Glutamatergic neuron (in vitro differentiated cells): ENCODE measurements at regions not wholly inside any gene's neighbourhood (a gene's known extent, or its start where the extent isn't known, plus 50 kb on each side); places are given as distances from the start of the nearest gene placed in this dataset.

Experiments
- DNase-seq: peaks from one replicate; pipeline ENCODE4 v3.0.0; 2022
- H3K27ac Mint-ChIP-seq: one replicate; pipeline ENCODE4 v1.8.0; 2020; ENCODE audit warnings: mild to moderate bottlenecking, mixed read lengths, inconsistent platforms; ENCODE audit not compliant: unreplicated experiment
- H3K27me3 Mint-ChIP-seq: one replicate; pipeline ENCODE4 v1.8.0; 2020; ENCODE audit warnings: mild to moderate bottlenecking, moderate library complexity, mixed read lengths, inconsistent platforms; ENCODE audit not compliant: unreplicated experiment
- H3K36me3 Mint-ChIP-seq: one replicate; pipeline ENCODE4 v1.8.0; 2020; ENCODE audit warnings: mild to moderate bottlenecking, mixed read lengths, inconsistent platforms; ENCODE audit not compliant: unreplicated experiment
- H3K4me1 Mint-ChIP-seq: one replicate; pipeline ENCODE4 v1.8.0; 2020; ENCODE audit warnings: mild to moderate bottlenecking, low read depth, mixed read lengths, inconsistent platforms; ENCODE audit not compliant: unreplicated experiment
- H3K4me3 Mint-ChIP-seq: one replicate; pipeline ENCODE4 v1.8.0; 2020; ENCODE audit warnings: mild to moderate bottlenecking, mixed read lengths, inconsistent platforms; ENCODE audit not compliant: unreplicated experiment
- H3K9me3 Mint-ChIP-seq: one replicate; pipeline ENCODE4 v1.8.0; 2020; ENCODE audit warnings: mild to moderate bottlenecking, moderate library complexity, mixed read lengths, inconsistent platforms; ENCODE audit not compliant: unreplicated experiment
- CTCF ChIP-seq: fragments of 200-600 bp; sonication (generic); IDR thresholded peaks from one replicate; pipeline ENCODE4 v1.5.0; 2021; ENCODE audit not compliant: partially characterized antibody, unreplicated experiment

- peaks cover 5% of the 10 kb centered on the region for H3K9me3 Mint-ChIP-seq
- H3K4me3 Mint-ChIP-seq: peak overlapping the region; percentile 96
- no peaks in the 10 kb centered on the region for H3K4me1 Mint-ChIP-seq
- peak overlapping the region; percentile 93 for H3K27ac Mint-ChIP-seq
- no peak for TF ChIP-seq CTCF
- no peaks in the 10 kb centered on the region for H3K36me3 Mint-ChIP-seq
- peak; percentile 95 for DNase-seq
- H3K27me3 Mint-ChIP-seq: peaks cover 3% of the 10 kb centered on the region
These were observed 89.6 kb downstream of the FAM161A start for GRCh38 chr2:61764035-61764800.

GRCh38 chr2:61763605-61764034, 90.2 kb downstream of the FAM161A start:
- Mint-ChIP-seq H3K4me1 (no peaks in the 10 kb centered on the region), H3K27me3 (peaks cover 3% of the 10 kb centered on the region), H3K4me3 (peak overlapping the region; percentile 96), H3K36me3 (no peaks in the 10 kb centered on the region), H3K9me3 (peaks cover 5% of the 10 kb centered on the region), H3K27ac (peak overlapping the region; percentile 93)
- TF ChIP-seq CTCF: no peak
- DNase-seq: peak; percentile 78

GRCh38 chr2:61762292-61762691, 91.6 kb downstream of the FAM161A start:
- Mint-ChIP-seq H3K27me3 (peaks cover 3% of the 10 kb centered on the region), H3K27ac (no peak overlapping the region), H3K36me3 (no peaks in the 10 kb centered on the region), H3K9me3 (peaks cover 5% of the 10 kb centered on the region), H3K4me1 (no peaks in the 10 kb centered on the region), H3K4me3 (no peak overlapping the region)
- TF ChIP-seq CTCF: no peak
- no peak for DNase-seq

GRCh38 chr2:61759718-61760117, 94.1 kb downstream of the FAM161A start:
- no peaks in the 10 kb centered on the region for H3K4me1 Mint-ChIP-seq
- TF ChIP-seq CTCF: no peak
- no peak overlapping the region for H3K27ac Mint-ChIP-seq
- no peak for DNase-seq
- H3K9me3 Mint-ChIP-seq: peaks cover 4% of the 10 kb centered on the region
- peaks cover 3% of the 10 kb centered on the region for H3K27me3 Mint-ChIP-seq
- no peak overlapping the region for H3K4me3 Mint-ChIP-seq
- no peaks in the 10 kb centered on the region for H3K36me3 Mint-ChIP-seq

GRCh38 chr2:61759005-61759404, 94.9 kb downstream of the FAM161A start:
- TF ChIP-seq CTCF: no peak
- no peak overlapping the region for H3K4me3 Mint-ChIP-seq
- no peaks in the 10 kb centered on the region for H3K4me1 Mint-ChIP-seq
- H3K9me3 Mint-ChIP-seq: peaks cover 2% of the 10 kb centered on the region
- no peak overlapping the region for H3K27ac Mint-ChIP-seq
- no peaks in the 10 kb centered on the region for H3K36me3 Mint-ChIP-seq
- peaks cover 2% of the 10 kb centered on the region for H3K27me3 Mint-ChIP-seq
- no peak for DNase-seq
